HEK293 (cell line): ENCODE measurements at regions not wholly inside any gene's neighbourhood (a gene's known extent, or its start where the extent isn't known, plus 50 kb on each side); places are given as distances from the start of the nearest gene placed in this dataset.

Experiments used
- MYNN ChIP-seq: fragments of 450-650 bp; formaldehyde crosslinking; IDR thresholded peaks from 2 replicates; pipeline ENCODE4 v1.5.1; 2016; ENCODE audit warnings: missing biosample characterization, missing genetic modification characterization, borderline replicate concordance
- PRDM6 ChIP-seq: fragments of 450-650 bp; formaldehyde crosslinking; IDR thresholded peaks from 2 replicates; pipeline ENCODE4 v1.5.1; 2017; ENCODE audit warnings: missing biosample characterization, missing genetic modification characterization
- REST ChIP-seq: fragments of 450-650 bp; formaldehyde crosslinking; IDR thresholded peaks from 2 replicates; pipeline ENCODE4 v1.5.1; 2016; ENCODE audit warnings: missing biosample characterization, missing genetic modification characterization
- TRIM28 ChIP-seq: IDR thresholded peaks from 2 replicates; pipeline ENCODE4 v1.6.1; 2011; ENCODE audit warnings: low read length, control low read depth, borderline replicate concordance
- YY1 ChIP-seq: fragments of 450-650 bp; formaldehyde crosslinking; IDR thresholded peaks from 2 replicates; pipeline ENCODE4 v1.5.1; 2018; ENCODE audit warnings: missing biosample characterization, missing genetic modification characterization
- TF ChIP-seq, protein P1 (sequence below): fragments of 450-650 bp; formaldehyde crosslinking; IDR thresholded peaks from 2 replicates; pipeline ENCODE4 v1.5.1; 2016; ENCODE audit warnings: missing biosample characterization, missing genetic modification characterization
- TF ChIP-seq, protein P2 (sequence below): fragments of 450-650 bp; formaldehyde crosslinking; IDR thresholded peaks from 2 replicates; pipeline ENCODE4 v1.5.1; 2016; ENCODE audit warnings: missing biosample characterization, missing genetic modification characterization

GRCh38 chr12:46571608-46572007 lies 199.0 kb upstream of the SLC38A2 start:
- TF ChIP-seq PRDM6 (tag by site-specific recombination), result no peak
- TF ChIP-seq, protein P1, sequence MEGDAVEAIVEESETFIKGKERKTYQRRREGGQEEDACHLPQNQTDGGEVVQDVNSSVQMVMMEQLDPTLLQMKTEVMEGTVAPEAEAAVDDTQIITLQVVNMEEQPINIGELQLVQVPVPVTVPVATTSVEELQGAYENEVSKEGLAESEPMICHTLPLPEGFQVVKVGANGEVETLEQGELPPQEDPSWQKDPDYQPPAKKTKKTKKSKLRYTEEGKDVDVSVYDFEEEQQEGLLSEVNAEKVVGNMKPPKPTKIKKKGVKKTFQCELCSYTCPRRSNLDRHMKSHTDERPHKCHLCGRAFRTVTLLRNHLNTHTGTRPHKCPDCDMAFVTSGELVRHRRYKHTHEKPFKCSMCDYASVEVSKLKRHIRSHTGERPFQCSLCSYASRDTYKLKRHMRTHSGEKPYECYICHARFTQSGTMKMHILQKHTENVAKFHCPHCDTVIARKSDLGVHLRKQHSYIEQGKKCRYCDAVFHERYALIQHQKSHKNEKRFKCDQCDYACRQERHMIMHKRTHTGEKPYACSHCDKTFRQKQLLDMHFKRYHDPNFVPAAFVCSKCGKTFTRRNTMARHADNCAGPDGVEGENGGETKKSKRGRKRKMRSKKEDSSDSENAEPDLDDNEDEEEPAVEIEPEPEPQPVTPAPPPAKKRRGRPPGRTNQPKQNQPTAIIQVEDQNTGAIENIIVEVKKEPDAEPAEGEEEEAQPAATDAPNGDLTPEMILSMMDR, result no peak
- no peak for TF ChIP-seq MYNN
- TF ChIP-seq, protein P2, sequence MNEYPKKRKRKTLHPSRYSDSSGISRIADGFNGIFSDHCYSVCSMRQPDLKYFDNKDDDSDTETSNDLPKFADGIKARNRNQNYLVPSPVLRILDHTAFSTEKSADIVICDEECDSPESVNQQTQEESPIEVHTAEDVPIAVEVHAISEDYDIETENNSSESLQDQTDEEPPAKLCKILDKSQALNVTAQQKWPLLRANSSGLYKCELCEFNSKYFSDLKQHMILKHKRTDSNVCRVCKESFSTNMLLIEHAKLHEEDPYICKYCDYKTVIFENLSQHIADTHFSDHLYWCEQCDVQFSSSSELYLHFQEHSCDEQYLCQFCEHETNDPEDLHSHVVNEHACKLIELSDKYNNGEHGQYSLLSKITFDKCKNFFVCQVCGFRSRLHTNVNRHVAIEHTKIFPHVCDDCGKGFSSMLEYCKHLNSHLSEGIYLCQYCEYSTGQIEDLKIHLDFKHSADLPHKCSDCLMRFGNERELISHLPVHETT (tag by site-specific recombination), result no peak
- no peak for TF ChIP-seq REST (tag by site-specific recombination)
- no peak for TF ChIP-seq TRIM28
- TF ChIP-seq YY1 (tag by site-specific recombination), result no peak
